Glutamatergic neuron (in vitro differentiated cells): ENCODE measurements at regions not wholly inside any gene's neighbourhood (a gene's known extent, or its start where the extent isn't known, plus 50 kb on each side); places are given as distances from the start of the nearest gene placed in this dataset.

Source experiments
- DNase-seq: peaks from one replicate; pipeline ENCODE4 v3.0.0; 2022
- H3K27ac Mint-ChIP-seq: one replicate; pipeline ENCODE4 v1.8.0; 2020; ENCODE audit warnings: mild to moderate bottlenecking, mixed read lengths, inconsistent platforms; ENCODE audit not compliant: unreplicated experiment
- H3K27me3 Mint-ChIP-seq: one replicate; pipeline ENCODE4 v1.8.0; 2020; ENCODE audit warnings: mild to moderate bottlenecking, moderate library complexity, mixed read lengths, inconsistent platforms; ENCODE audit not compliant: unreplicated experiment
- H3K36me3 Mint-ChIP-seq: one replicate; pipeline ENCODE4 v1.8.0; 2020; ENCODE audit warnings: mild to moderate bottlenecking, mixed read lengths, inconsistent platforms; ENCODE audit not compliant: unreplicated experiment
- H3K4me1 Mint-ChIP-seq: one replicate; pipeline ENCODE4 v1.8.0; 2020; ENCODE audit warnings: mild to moderate bottlenecking, low read depth, mixed read lengths, inconsistent platforms; ENCODE audit not compliant: unreplicated experiment
- H3K4me3 Mint-ChIP-seq: one replicate; pipeline ENCODE4 v1.8.0; 2020; ENCODE audit warnings: mild to moderate bottlenecking, mixed read lengths, inconsistent platforms; ENCODE audit not compliant: unreplicated experiment
- H3K9me3 Mint-ChIP-seq: one replicate; pipeline ENCODE4 v1.8.0; 2020; ENCODE audit warnings: mild to moderate bottlenecking, moderate library complexity, mixed read lengths, inconsistent platforms; ENCODE audit not compliant: unreplicated experiment
- TF ChIP-seq, protein P1 (sequence below): fragments of 200-600 bp; sonication (generic); IDR thresholded peaks from one replicate; pipeline ENCODE4 v1.5.0; 2021; ENCODE audit not compliant: partially characterized antibody, unreplicated experiment

DNA sequence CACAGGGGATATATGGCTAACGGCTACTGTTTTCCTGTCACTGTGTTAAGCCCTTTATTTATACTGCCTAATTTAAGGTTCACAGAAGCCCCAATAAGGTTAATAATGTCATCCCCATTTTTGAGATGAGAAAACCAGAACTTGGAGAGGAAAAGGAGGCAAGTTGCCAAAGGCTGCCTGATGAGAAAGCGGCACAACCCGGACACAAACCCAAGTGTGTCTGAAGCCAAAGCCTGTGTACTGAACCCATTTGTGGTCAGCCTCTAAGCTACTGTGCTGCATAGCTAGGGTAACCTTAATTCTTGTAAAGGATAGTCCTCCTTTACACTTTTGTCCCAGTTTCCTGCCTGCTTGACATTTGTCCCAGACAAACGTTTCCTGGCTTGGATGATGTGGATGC lies 954.7 kb upstream of the FANCL start:
- Mint-ChIP-seq H3K27me3 (no peaks in the 10 kb centered on the region), H3K27ac (no peak overlapping the region), H3K36me3 (no peaks in the 10 kb centered on the region), H3K4me1 (no peaks in the 10 kb centered on the region), H3K4me3 (no peak overlapping the region), H3K9me3 (peaks cover 2% of the 10 kb centered on the region)
- no peak for DNase-seq
- TF ChIP-seq, protein P1, sequence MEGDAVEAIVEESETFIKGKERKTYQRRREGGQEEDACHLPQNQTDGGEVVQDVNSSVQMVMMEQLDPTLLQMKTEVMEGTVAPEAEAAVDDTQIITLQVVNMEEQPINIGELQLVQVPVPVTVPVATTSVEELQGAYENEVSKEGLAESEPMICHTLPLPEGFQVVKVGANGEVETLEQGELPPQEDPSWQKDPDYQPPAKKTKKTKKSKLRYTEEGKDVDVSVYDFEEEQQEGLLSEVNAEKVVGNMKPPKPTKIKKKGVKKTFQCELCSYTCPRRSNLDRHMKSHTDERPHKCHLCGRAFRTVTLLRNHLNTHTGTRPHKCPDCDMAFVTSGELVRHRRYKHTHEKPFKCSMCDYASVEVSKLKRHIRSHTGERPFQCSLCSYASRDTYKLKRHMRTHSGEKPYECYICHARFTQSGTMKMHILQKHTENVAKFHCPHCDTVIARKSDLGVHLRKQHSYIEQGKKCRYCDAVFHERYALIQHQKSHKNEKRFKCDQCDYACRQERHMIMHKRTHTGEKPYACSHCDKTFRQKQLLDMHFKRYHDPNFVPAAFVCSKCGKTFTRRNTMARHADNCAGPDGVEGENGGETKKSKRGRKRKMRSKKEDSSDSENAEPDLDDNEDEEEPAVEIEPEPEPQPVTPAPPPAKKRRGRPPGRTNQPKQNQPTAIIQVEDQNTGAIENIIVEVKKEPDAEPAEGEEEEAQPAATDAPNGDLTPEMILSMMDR: no peak

DNA sequence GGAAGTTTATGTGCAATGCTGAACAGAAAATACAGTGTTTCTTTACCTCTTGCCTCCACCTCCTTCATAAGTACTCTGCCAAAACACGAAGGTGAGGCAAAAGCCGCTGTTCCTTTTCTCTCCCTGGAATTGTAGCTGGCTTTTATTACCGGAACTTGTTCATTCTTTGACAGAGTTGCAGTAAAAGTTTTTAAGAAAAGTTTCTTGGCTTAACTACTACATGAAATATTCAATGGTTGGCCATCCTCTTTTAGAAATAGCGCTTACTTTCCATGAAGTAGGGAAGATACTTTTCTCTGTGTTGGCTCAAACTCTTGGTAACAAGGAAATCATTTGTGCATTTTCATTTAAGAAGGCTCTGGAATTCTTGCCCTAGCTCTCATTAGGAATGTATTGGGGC lies 950.7 kb upstream of the FANCL start:
- TF ChIP-seq, protein P1: no peak
- DNase-seq: no peak
- Mint-ChIP-seq H3K4me3 (no peak overlapping the region), H3K4me1 (no peaks in the 10 kb centered on the region), H3K27me3 (peaks cover 2% of the 10 kb centered on the region), H3K36me3 (no peaks in the 10 kb centered on the region), H3K9me3 (no peaks in the 10 kb centered on the region), H3K27ac (no peak overlapping the region)

DNA sequence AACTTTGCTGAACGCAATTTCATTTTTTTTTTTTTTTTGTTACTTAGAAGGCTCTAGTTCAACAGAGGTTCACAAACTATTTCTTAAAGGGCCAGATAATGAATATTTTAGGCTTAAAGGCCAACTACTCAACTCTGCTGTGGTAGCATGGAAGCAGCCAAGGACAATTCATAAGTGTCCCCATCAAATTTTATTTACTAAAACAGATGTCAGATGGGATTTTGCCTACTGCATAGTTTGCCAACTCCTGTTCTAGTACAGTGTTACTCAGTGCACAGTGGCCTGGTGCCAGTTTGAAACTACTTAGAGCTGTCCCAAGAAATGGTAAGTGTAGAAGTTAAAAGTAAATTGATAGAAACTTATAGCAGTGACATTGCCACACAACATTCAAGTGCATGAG lies 949.4 kb upstream of the FANCL start:
- TF ChIP-seq, protein P1: no peak
- H3K36me3 Mint-ChIP-seq: no peaks in the 10 kb centered on the region
- DNase-seq: no peak
- no peak overlapping the region for H3K27ac Mint-ChIP-seq
- no peaks in the 10 kb centered on the region for H3K4me1 Mint-ChIP-seq
- H3K9me3 Mint-ChIP-seq: no peaks in the 10 kb centered on the region
- no peak overlapping the region for H3K4me3 Mint-ChIP-seq
- peaks cover 2% of the 10 kb centered on the region for H3K27me3 Mint-ChIP-seq

DNA sequence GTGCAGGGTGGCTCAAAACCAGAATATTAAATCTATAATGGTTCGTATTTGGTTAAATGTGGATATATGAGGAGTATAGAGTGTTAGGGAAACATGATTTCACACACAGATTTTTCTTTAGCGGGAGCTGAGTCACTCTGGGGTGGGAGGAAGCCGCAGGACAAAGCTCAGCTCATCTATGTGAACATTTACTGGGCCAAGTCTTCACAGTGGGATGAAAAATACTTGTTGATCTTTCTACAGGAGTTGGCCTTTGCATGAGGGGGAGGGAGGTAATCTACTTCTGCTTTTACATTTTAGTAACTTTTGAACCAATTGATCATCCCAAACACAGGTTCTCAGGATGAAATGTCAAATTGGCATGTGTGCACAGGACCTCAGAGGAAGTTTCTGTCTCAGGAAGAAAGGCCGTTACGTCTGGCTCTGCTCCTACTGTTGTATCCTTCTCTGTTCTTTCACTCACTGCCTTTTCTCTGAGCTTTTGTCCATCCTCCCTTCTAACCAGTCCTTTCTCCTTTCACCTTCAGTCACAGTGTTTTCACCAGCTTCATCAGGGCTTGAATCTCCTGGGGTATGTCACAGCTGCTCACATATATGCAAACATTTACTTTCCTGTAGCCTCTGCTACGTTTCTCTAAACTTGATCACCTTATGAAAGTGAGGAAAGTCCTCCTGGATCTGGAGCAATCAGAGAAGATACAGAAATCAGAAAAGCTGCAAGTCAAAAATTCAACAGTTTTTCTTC lies 943.3 kb upstream of the FANCL start:
- no peak overlapping the region for H3K27ac Mint-ChIP-seq

DNA sequence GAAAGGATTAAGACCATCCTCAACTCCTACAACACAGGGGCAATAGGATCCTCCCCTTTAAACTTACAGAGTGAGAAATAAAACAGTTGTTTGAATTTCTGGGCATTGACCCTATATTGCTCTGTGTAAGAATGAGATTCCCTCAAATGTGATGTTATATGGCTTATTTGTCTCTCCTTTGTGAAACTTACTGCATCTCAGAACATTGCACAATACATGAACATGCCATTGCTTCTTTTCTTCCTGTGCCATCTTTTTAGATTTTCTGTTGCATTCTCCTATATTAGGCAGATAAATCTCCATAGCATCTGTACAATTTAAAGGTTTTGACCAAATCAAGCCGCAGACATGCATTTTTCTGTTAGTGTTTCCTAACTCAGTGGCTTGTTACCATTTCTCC lies 941.9 kb upstream of the FANCL start:
- Mint-ChIP-seq H3K27me3 (no peaks in the 10 kb centered on the region), H3K4me1 (peaks cover 5% of the 10 kb centered on the region), H3K27ac (no peak overlapping the region), H3K36me3 (no peaks in the 10 kb centered on the region), H3K4me3 (no peak overlapping the region), H3K9me3 (peaks cover 2% of the 10 kb centered on the region)
- DNase-seq: no peak
- TF ChIP-seq, protein P1: no peak

More for the DNA sequence above, 943.3 kb upstream of the FANCL start:
- TF ChIP-seq, protein P1: no peak
- H3K36me3 Mint-ChIP-seq: no peaks in the 10 kb centered on the region
- no peak for DNase-seq
- no peak overlapping the region for H3K4me3 Mint-ChIP-seq
- peaks cover 2% of the 10 kb centered on the region for H3K27me3 Mint-ChIP-seq
- H3K4me1 Mint-ChIP-seq: peaks cover 5% of the 10 kb centered on the region
- H3K9me3 Mint-ChIP-seq: peaks cover 2% of the 10 kb centered on the region
